ENCODE measurements at regions not wholly inside any gene's neighbourhood (a gene's known extent, or its start where the extent isn't known, plus 50 kb on each side); places are given as distances from the start of the nearest gene placed in this dataset.

DNA sequence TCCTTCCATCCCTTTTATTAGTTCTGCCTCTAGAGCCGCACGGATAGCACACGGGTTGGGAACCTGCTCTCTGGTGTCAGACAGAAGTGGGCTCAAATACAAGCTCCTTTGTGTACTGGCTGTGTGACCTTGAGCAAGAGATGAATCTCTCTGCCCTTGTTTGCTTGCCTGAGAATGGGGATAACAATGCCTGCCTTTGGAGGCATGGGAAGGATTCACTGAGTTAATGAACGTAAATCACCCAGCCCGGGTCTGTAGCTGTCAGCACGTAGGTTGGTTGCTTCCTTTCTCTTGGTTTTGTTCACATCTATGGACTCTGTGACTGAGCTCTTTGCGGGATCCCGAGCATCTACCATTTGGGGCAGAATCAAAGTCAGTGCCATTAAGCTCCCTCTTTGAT lies 79.3 kb upstream of the NRXN3 start:
- CTCF ChIA-PET (ENCODE audit: low intra/inter-chr PET ratio, low total read pairs): no interaction called here
- WGBS (ENCODE audit: low lambda C conversion rate): 4% methylated on average over 6 of the region's 8 CpGs
- Histone ChIP-seq H2AFZ (ENCODE audit: low read length) (no peak overlapping the region), H3K9ac (ENCODE audit: insufficient read depth, low read depth, low read length) (no peak overlapping the region), H4K20me1 (ENCODE audit: insufficient read depth, low read length) (no peaks in the 10 kb centered on the region), H3K27ac (ENCODE audit: extremely low read length, insufficient read depth, low read length) (no peak overlapping the region), H3K27me3 (ENCODE audit: control insufficient read depth in 1 of 2, insufficient read depth in 2 of 2, low read length in 2 of 2) (peaks cover 7 to 54% of the 10 kb centered on the region in 2 experiments; a peak in 4 of 5 replicates), H3K4me3 (replicated peaks in 1 of 3; ENCODE audit: insufficient read depth in 1 of 3, low read depth in 2 of 3, low read length in 3 of 3) (no peak overlapping the region), H3K4me2 (ENCODE audit: low read depth, low read length) (no peak overlapping the region), H3K79me2 (ENCODE audit: insufficient read depth, low read length) (no peaks in the 10 kb centered on the region), H3K9me3 (ENCODE audit: low read length) (no peaks in the 10 kb centered on the region), H3K4me1 (ENCODE audit: insufficient read depth, low read length) (peaks cover 22% of the 10 kb centered on the region), H3K36me3 (replicated peaks in 1 of 2; ENCODE audit: control insufficient read depth in 1 of 2, insufficient read depth in 2 of 2, low read length in 2 of 2) (no peaks in the 10 kb centered on the region)
- intact Hi-C loops (cut with micrococcal nuclease; ENCODE audit: unreplicated experiment) (no loop called here), in situ Hi-C loops (cut with HindIII; ENCODE audit: extremely low pct_ligation_motif_present, low pct_unique_long_range_greater_than_20kb) (no loop called here)
- ATAC-seq (peak; percentile 79), FAIRE-seq (peak; percentile 26), DNase-seq (ENCODE audit: low spot score) (peak; percentile 41)
- POLR2A ChIA-PET: no interaction called here
- BruUV-seq (replicated peaks): no TSS peak
- TF ChIP-seq FOXK2 (IDR thresholded peaks at IDR 0.05): no peak
- peak; percentile 70; the same call in 1 of the 2 replicates for TF ChIP-seq SOX5 (CRISPR knock-in tag; IDR thresholded peaks at IDR 0.05; ENCODE audit: borderline replicate concordance)
- TF ChIP-seq ZNF24 (IDR thresholded peaks at IDR 0.05): no peak
- no peak for TF ChIP-seq ZNF350 (CRISPR knock-in tag; IDR thresholded peaks at IDR 0.05; ENCODE audit: borderline replicate concordance, low read depth)
- no peak for TF ChIP-seq ISX (CRISPR knock-in tag; conservative IDR thresholded peaks at IDR 0.05)
- TF ChIP-seq NFATC3 (CRISPR knock-in tag; IDR thresholded peaks at IDR 0.05): no peak
- no peak for TF ChIP-seq FOXA1 (IDR thresholded peaks at IDR 0.05)
- TF ChIP-seq FOXA1 (CRISPR knock-in tag; IDR thresholded peaks at IDR 0.05): peak; percentile 39; the same call in 1 of the 2 replicates
- TF ChIP-seq, protein P1, sequence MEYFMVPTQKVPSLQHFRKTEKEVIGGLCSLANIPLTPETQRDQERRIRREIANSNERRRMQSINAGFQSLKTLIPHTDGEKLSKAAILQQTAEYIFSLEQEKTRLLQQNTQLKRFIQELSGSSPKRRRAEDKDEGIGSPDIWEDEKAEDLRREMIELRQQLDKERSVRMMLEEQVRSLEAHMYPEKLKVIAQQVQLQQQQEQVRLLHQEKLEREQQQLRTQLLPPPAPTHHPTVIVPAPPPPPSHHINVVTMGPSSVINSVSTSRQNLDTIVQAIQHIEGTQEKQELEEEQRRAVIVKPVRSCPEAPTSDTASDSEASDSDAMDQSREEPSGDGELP (IDR thresholded peaks at IDR 0.05; ENCODE audit: borderline replicate concordance, low read depth): no peak
- TF ChIP-seq KDM2A (CRISPR knock-in tag; IDR thresholded peaks at IDR 0.05; ENCODE audit: borderline replicate concordance, low read depth): no peak
- TF ChIP-seq KDM1A (CRISPR knock-in tag; IDR thresholded peaks at IDR 0.05): 0 out of 2 replicates have a peak, but pooled peaks have one; percentile 28
- TF ChIP-seq FOXO1 (CRISPR knock-in tag; IDR thresholded peaks at IDR 0.05): 0 out of 2 replicates have a peak, but pooled peaks have one; percentile 33
- peak; percentile 86 for TF ChIP-seq ZNF629 (CRISPR knock-in tag; conservative IDR thresholded peaks at IDR 0.05)
- TF ChIP-seq, protein P2, sequence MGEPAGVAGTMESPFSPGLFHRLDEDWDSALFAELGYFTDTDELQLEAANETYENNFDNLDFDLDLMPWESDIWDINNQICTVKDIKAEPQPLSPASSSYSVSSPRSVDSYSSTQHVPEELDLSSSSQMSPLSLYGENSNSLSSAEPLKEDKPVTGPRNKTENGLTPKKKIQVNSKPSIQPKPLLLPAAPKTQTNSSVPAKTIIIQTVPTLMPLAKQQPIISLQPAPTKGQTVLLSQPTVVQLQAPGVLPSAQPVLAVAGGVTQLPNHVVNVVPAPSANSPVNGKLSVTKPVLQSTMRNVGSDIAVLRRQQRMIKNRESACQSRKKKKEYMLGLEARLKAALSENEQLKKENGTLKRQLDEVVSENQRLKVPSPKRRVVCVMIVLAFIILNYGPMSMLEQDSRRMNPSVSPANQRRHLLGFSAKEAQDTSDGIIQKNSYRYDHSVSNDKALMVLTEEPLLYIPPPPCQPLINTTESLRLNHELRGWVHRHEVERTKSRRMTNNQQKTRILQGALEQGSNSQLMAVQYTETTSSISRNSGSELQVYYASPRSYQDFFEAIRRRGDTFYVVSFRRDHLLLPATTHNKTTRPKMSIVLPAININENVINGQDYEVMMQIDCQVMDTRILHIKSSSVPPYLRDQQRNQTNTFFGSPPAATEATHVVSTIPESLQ (CRISPR knock-in tag; conservative IDR thresholded peaks at IDR 0.05): no peak
- peak; percentile 24; the same call in 1 of the 2 replicates for TF ChIP-seq FOXA3 (CRISPR knock-in tag; IDR thresholded peaks at IDR 0.05)
- no peak for TF ChIP-seq NR2F6 (IDR thresholded peaks at IDR 0.05)
- TF ChIP-seq NR2F6 (CRISPR knock-in tag; IDR thresholded peaks at IDR 0.05): 0 out of 2 replicates have a peak, but pooled peaks have one; percentile 7
- no peak for TF ChIP-seq ZFP36 (IDR thresholded peaks at IDR 0.05; ENCODE audit: borderline replicate concordance, low read depth, low read length, partially characterized antibody)
- no peak for TF ChIP-seq SOX13 (IDR thresholded peaks at IDR 0.05)
- peak in 1 of 2 experiments; percentile 85; a peak in 2 of 4 replicates for TF ChIP-seq SOX13 (CRISPR knock-in tag; conservative IDR thresholded peaks at IDR 0.05 in 1 of 2, IDR thresholded peaks at IDR 0.05 in 1 of 2)
- TF ChIP-seq ZBTB38 (CRISPR knock-in tag; IDR thresholded peaks at IDR 0.05): no peak
- TF ChIP-seq ZNF44 (CRISPR knock-in tag; IDR thresholded peaks at IDR 0.05): no peak
- TF ChIP-seq YEATS4 (CRISPR knock-in tag; IDR thresholded peaks at IDR 0.05; ENCODE audit: borderline replicate concordance): no peak
- TF ChIP-seq TEAD3 (CRISPR knock-in tag; optimal IDR thresholded peaks at IDR 0.05; ENCODE audit: borderline replicate concordance): no peak
- TF ChIP-seq SOX6 (IDR thresholded peaks at IDR 0.05): no peak
- peak; percentile 58 for TF ChIP-seq SOX6 (CRISPR knock-in tag; IDR thresholded peaks at IDR 0.05)
- no peak for TF ChIP-seq ARNT (IDR thresholded peaks at IDR 0.05)
- no peak for TF ChIP-seq ZMYM3 (CRISPR knock-in tag; IDR thresholded peaks at IDR 0.05)

Data from HepG2 (cell line).